ENCODE measurements at regions not wholly inside any gene's neighbourhood (a gene's known extent, or its start where the extent isn't known, plus 50 kb on each side); places are given as distances from the start of the nearest gene placed in this dataset.

DNA sequence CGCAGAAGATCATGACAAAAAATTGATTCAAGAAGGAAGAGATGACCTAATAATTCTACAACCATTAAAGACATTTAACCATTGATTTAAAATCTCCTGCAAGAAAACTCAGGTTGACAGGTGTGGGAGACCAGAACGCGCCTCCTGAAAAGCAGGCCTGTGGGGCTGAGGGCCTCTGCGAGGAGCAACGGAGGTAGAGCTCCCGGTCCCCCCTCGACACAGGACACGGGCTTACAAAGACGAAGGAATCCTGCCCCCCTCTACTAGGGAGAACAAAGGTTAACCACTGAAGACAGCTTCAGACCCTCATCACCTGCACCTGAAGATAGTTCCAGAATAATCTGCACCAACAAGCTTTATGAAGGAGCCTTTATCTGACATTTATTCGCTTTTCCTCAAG lies 55.9 kb upstream of the INPP5A start:
- H3K4me1 Mint-ChIP-seq, result no peaks in the 10 kb centered on the region
- H3K27me3 Mint-ChIP-seq, result peaks cover 5 to 16% of the 10 kb centered on the region in 2 donors
- no peak overlapping the region for H3K27ac Mint-ChIP-seq
- H3K9me3 ChIP-seq (ENCODE audit: low read length), result no peaks in the 10 kb centered on the region
- H3K36me3 ChIP-seq (ENCODE audit: insufficient read depth, low read length), result no peaks in the 10 kb centered on the region
- H3K27me3 ChIP-seq (ENCODE audit: insufficient read depth, low read length, poor library complexity, severe bottlenecking), result no peaks in the 10 kb centered on the region
- no peak overlapping the region for H3K27ac ChIP-seq (ENCODE audit: low read depth, low read length)
- H3K4me1 ChIP-seq (ENCODE audit: insufficient read depth, low read length), result no peaks in the 10 kb centered on the region
- no peak for DNase-seq
- H3K9me3 Mint-ChIP-seq, result no peaks in the 10 kb centered on the region
- H3K36me3 Mint-ChIP-seq, result no peaks in the 10 kb centered on the region
- no peak overlapping the region for H3K4me3 ChIP-seq (ENCODE audit: low read length)
- no peak overlapping the region for H3K4me3 Mint-ChIP-seq
- ChIA-PET CTCF (no interaction called here), POLR2A (no interaction called here)

DNA sequence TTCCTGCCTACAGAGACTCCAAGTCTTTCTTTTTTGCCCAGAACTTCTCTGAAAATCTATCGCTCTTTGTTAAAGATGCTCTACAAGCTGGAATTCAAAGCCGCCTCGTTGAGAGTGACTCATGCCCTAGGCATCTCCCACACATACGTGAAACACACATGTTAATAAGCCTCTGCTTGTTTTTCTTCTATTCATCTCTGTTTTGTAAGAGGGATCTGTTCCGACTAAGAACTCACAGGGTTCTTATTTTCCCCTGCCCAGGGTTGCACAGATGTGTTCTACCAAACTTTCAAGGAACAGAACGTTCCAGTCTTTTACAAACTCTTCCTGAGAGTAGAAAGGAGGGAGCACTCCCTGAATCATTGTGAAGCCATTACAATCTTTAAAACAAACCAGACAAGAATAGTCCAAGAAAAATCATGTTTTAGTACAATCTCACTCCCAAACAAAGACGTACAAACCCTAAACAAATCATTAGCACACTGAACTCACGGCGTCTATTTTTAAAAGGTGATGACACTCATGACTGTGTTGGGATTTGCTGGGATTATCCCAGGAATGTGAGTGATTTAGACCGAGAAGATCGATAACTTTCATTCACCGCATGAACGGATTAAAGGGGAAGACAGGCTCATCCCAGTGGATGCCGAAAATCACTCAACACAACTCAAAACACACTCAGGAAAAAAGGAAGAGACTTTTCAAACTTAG lies 55.3 kb upstream of the INPP5A start:
- no peak for DNase-seq
- ChIA-PET POLR2A (no interaction called here), CTCF (no interaction called here)
- H3K4me3 Mint-ChIP-seq, result no peak overlapping the region
- Histone ChIP-seq H3K27ac (ENCODE audit: low read depth, low read length) (no peak overlapping the region), H3K36me3 (ENCODE audit: insufficient read depth, low read length) (no peaks in the 10 kb centered on the region), H3K4me3 (ENCODE audit: low read length) (no peak overlapping the region), H3K9me3 (ENCODE audit: low read length) (no peaks in the 10 kb centered on the region), H3K27me3 (ENCODE audit: insufficient read depth, low read length, poor library complexity, severe bottlenecking) (no peaks in the 10 kb centered on the region), H3K4me1 (ENCODE audit: insufficient read depth, low read length) (no peaks in the 10 kb centered on the region)
- peaks cover 5 to 12% of the 10 kb centered on the region in 2 donors for H3K27me3 Mint-ChIP-seq
- no peaks in the 10 kb centered on the region for H3K4me1 Mint-ChIP-seq
- H3K27ac Mint-ChIP-seq, result peak overlapping the region in 1 of 8 donors; percentile 60
- H3K9me3 Mint-ChIP-seq, result no peaks in the 10 kb centered on the region
- H3K36me3 Mint-ChIP-seq, result no peaks in the 10 kb centered on the region

DNA sequence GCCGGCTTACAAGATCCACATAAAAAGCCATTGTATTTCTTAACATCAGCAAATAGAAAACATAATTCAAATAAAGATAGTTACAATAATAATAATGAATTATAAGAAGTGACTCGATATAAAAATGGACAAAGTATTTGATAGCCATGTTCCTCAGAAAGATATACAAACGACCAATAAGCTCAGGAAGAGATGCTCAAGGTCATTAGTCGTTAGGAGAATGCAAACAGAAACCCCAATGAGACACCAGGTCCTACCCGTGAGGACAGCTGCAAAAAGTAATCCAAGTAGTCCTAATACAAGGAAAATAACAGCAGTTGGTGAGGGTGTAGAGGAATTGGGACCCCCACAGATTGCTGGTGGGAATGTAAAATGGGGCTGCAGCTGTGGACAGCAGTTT lies 54.2 kb upstream of the INPP5A start:
- Mint-ChIP-seq H3K9me3 (no peaks in the 10 kb centered on the region), H3K4me1 (no peaks in the 10 kb centered on the region), H3K27me3 (peaks cover 5 to 10% of the 10 kb centered on the region in 2 donors), H3K4me3 (no peak overlapping the region), H3K27ac (no peak overlapping the region), H3K36me3 (no peaks in the 10 kb centered on the region)
- Histone ChIP-seq H3K4me3 (ENCODE audit: low read length) (no peak overlapping the region), H3K27me3 (ENCODE audit: insufficient read depth, low read length, poor library complexity, severe bottlenecking) (no peaks in the 10 kb centered on the region), H3K36me3 (ENCODE audit: insufficient read depth, low read length) (no peaks in the 10 kb centered on the region), H3K9me3 (ENCODE audit: low read length) (no peaks in the 10 kb centered on the region), H3K4me1 (ENCODE audit: insufficient read depth, low read length) (no peaks in the 10 kb centered on the region), H3K27ac (ENCODE audit: low read depth, low read length) (no peak overlapping the region)
- ChIA-PET POLR2A (no interaction called here), CTCF (no interaction called here)
- no peak for DNase-seq

DNA sequence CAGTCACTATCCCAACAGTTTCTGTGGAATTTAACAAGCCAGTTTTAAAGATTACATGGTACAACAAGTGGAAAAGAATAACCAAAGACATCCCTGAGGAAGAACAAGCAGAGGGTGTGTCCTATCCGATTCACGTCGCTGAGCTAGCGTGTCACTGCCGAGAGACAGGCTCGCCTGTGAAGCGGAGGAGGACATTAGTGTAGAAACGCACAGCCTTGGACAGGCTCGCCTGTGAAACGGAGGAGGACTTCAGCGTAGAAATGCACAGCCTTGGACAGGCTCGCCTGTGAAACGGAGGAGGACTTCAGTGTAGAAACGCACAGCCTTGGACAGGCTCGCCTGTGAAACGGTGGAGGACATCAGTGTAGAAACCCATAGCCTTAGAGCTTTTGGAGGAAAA lies 52.7 kb upstream of the INPP5A start:
- Histone ChIP-seq H3K9me3 (ENCODE audit: low read length) (no peaks in the 10 kb centered on the region), H3K4me1 (ENCODE audit: insufficient read depth, low read length) (no peaks in the 10 kb centered on the region), H3K27ac (ENCODE audit: low read depth, low read length) (no peak overlapping the region), H3K4me3 (ENCODE audit: low read length) (no peak overlapping the region), H3K36me3 (ENCODE audit: insufficient read depth, low read length) (no peaks in the 10 kb centered on the region), H3K27me3 (ENCODE audit: insufficient read depth, low read length, poor library complexity, severe bottlenecking) (no peaks in the 10 kb centered on the region)
- POLR2A ChIA-PET, result no interaction called here
- DNase-seq, result no peak
- H3K4me3 Mint-ChIP-seq, result no peak overlapping the region
- H3K27ac Mint-ChIP-seq, result no peak overlapping the region
- H3K27me3 Mint-ChIP-seq, result peaks cover 2 to 4% of the 10 kb centered on the region in 2 donors
- H3K9me3 Mint-ChIP-seq, result no peaks in the 10 kb centered on the region
- CTCF ChIA-PET, result no interaction called here
- H3K36me3 Mint-ChIP-seq, result no peaks in the 10 kb centered on the region
- H3K4me1 Mint-ChIP-seq, result no peaks in the 10 kb centered on the region

DNA sequence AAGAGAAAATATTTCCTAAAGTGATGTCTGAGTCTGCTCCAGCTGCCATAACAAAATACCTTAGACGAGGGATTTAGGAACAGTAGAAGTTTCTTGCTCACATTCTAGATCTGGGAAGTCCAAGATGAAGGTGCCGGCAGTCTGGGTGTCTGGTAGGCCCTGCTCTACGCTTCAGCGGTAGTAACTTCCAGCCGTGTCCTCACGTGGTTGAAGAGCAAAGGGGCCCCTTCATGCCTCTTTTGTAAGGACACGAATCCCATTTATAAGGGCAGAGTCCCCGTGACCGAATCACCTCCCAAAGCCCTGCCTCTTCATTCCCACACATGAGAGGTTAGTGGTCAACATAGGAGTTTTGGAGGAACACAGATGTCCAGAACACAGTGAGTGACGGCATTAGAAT lies 52.2 kb upstream of the INPP5A start:
- Mint-ChIP-seq H3K27ac (no peak overlapping the region), H3K36me3 (no peaks in the 10 kb centered on the region), H3K27me3 (peaks cover 0 to 2% of the 10 kb centered on the region in 2 donors), H3K4me3 (no peak overlapping the region), H3K9me3 (no peaks in the 10 kb centered on the region), H3K4me1 (no peaks in the 10 kb centered on the region)
- Histone ChIP-seq H3K4me3 (ENCODE audit: low read length) (no peak overlapping the region), H3K36me3 (ENCODE audit: insufficient read depth, low read length) (no peaks in the 10 kb centered on the region), H3K27me3 (ENCODE audit: insufficient read depth, low read length, poor library complexity, severe bottlenecking) (no peaks in the 10 kb centered on the region), H3K9me3 (ENCODE audit: low read length) (no peaks in the 10 kb centered on the region), H3K27ac (ENCODE audit: low read depth, low read length) (no peak overlapping the region), H3K4me1 (ENCODE audit: insufficient read depth, low read length) (no peaks in the 10 kb centered on the region)
- ChIA-PET POLR2A (no interaction called here), CTCF (no interaction called here)
- DNase-seq, result no peak

DNA sequence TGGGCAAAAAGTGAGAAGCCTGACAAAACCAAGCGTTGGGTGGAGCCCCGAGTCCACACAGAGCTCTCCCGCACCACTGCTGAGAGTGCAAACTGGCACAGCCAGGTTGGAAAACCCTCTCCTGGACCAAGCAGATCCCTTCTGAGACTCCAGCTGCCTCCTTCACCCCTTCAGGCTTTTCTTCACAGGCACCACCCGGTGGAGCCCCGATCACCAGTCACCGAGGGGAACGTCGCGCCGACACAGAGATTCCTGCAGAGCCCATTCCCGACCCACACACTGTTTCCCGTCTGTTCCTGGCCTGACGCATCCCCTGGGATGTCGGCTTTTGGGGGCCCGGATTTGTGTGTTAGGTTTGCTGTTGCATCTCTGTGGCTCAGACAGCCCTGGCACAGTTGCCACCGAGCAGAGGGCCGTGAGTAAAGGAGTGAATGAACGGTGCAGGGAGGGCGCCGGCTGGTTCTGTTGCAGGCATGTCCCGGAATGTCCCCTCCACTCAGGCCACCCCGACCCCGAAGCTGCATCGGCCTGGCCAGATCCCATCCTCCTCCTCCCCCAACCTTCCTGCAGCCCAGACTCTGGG lies 51.0 kb upstream of the INPP5A start:
- no peaks in the 10 kb centered on the region for H3K4me1 ChIP-seq (ENCODE audit: insufficient read depth, low read length)
- no peak overlapping the region for H3K4me3 ChIP-seq (ENCODE audit: low read length)
- H3K36me3 ChIP-seq (ENCODE audit: insufficient read depth, low read length), result no peaks in the 10 kb centered on the region
- Mint-ChIP-seq H3K4me1 (no peaks in the 10 kb centered on the region), H3K4me3 (no peak overlapping the region), H3K36me3 (no peaks in the 10 kb centered on the region), H3K27ac (no peak overlapping the region), H3K9me3 (no peaks in the 10 kb centered on the region), H3K27me3 (peaks cover 0 to 2% of the 10 kb centered on the region in 2 donors)
- no peak for DNase-seq
- H3K9me3 ChIP-seq (ENCODE audit: low read length), result no peaks in the 10 kb centered on the region
- H3K27ac ChIP-seq (ENCODE audit: low read depth, low read length), result no peak overlapping the region
- CTCF ChIA-PET, result no interaction called here
- H3K27me3 ChIP-seq (ENCODE audit: insufficient read depth, low read length, poor library complexity, severe bottlenecking), result no peaks in the 10 kb centered on the region
- POLR2A ChIA-PET, result no interaction called here

DNA sequence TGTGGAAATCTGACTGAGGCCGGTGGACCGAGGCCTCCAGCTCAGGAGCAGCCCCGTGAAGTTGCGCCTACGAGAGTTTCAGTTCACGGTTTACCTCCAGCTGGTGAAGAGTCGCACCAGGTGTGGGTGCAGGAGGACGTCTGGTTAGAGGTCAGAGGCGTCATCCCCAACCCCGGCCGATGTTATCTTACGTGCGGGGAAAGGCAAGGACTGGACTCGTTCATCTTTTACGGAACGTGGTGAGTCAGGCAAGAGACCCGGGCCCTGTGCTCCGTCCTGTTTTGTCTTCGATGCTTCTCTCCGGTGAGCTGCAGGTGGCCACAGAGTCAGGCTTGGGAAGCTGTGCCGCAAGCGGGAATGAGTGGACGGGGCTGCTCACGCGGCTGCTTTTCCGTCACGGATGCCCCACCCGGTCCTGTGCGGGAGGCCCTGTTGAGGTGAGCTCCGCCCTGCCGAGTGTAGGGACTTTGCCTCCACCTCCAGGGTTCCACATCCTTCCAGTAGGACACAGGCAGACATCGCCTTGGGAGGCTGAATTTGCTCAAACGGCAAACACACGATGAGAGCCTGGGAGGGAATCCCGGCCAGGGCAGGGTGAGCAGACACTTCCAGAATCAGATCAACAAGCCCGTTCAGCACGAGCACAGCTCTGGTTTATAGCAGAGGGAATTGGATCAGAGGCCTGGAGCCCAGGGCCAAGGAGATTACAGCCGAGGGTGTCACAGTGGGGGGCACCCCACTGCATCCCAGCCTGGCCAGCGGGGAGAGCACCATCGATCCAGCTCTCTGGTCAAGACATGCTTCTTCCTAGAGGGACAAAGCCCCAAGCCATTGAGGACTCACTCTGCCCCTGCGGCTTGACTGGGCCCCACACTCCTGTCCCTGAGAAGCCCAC lies 50.1 kb upstream of the INPP5A start:
- CTCF ChIA-PET, result no interaction called here
- Histone ChIP-seq H3K36me3 (ENCODE audit: insufficient read depth, low read length) (no peaks in the 10 kb centered on the region), H3K4me3 (ENCODE audit: low read length) (no peak overlapping the region), H3K27me3 (ENCODE audit: insufficient read depth, low read length, poor library complexity, severe bottlenecking) (no peaks in the 10 kb centered on the region), H3K9me3 (ENCODE audit: low read length) (no peaks in the 10 kb centered on the region), H3K27ac (ENCODE audit: low read depth, low read length) (no peak overlapping the region), H3K4me1 (ENCODE audit: insufficient read depth, low read length) (no peaks in the 10 kb centered on the region)
- POLR2A ChIA-PET, result no interaction called here
- Mint-ChIP-seq H3K36me3 (no peaks in the 10 kb centered on the region), H3K4me1 (no peaks in the 10 kb centered on the region), H3K4me3 (no peak overlapping the region), H3K27ac (no peak overlapping the region), H3K27me3 (peaks cover 0 to 2% of the 10 kb centered on the region in 2 donors), H3K9me3 (no peaks in the 10 kb centered on the region)
- no peak for DNase-seq

All from CD8-positive, alpha-beta memory T cell (primary cell).